ENCODE measurements at regions not wholly inside any gene's neighbourhood (a gene's known extent, or its start where the extent isn't known, plus 50 kb on each side); places are given as distances from the start of the nearest gene placed in this dataset.

GRCh38 chr14:97506626-97507025, 709.4 kb downstream of the VRK1 start:
- Histone ChIP-seq H3K14ac (replicated peaks; ENCODE audit: low read depth, low read length) (no peak overlapping the region), H2AK9ac (replicated peaks; ENCODE audit: low read depth, low read length, poor library complexity) (no peak overlapping the region), H3K9me3 (ENCODE audit: control insufficient read depth, insufficient read depth, low read length) (peaks cover 17% of the 10 kb centered on the region), H3K18ac (ENCODE audit: low read depth, low read length) (no peak overlapping the region), H2BK15ac (ENCODE audit: low read depth, low read length) (no peak overlapping the region), H4K91ac (ENCODE audit: insufficient read depth, low read depth, low read length) (no peak overlapping the region), H3K27ac (ENCODE audit: insufficient read depth, low read length) (no peak overlapping the region), H2BK20ac (ENCODE audit: low read depth, low read length) (no peak overlapping the region), H3K56ac (ENCODE audit: extremely low read depth, insufficient read depth, low read length) (no peak overlapping the region), H3K9ac (ENCODE audit: low read depth, low read length) (no peak overlapping the region), H3K4me2 (ENCODE audit: low read depth, low read length) (no peak overlapping the region), H3K23ac (ENCODE audit: low read depth, low read length) (no peak overlapping the region), H4K8ac (ENCODE audit: low read depth in 2 of 2, low read length in 2 of 2) (no peak overlapping the region), H4K20me1 (ENCODE audit: insufficient read depth, low read length) (no peaks in the 10 kb centered on the region), H2AFZ (replicated peaks; ENCODE audit: low read length, poor library complexity) (no peak overlapping the region), H3K79me1 (ENCODE audit: low read depth in 1 of 2, low read length in 2 of 2) (no peaks in the 10 kb centered on the region), H2BK5ac (ENCODE audit: low read depth, low read length, poor library complexity, severe bottlenecking) (no peak overlapping the region), H2AK5ac (ENCODE audit: low read depth, low read length) (no peak overlapping the region), H3K36me3 (ENCODE audit: control insufficient read depth, insufficient read depth, low read length) (no peaks in the 10 kb centered on the region), H3K9me1 (ENCODE audit: insufficient read depth, low read length) (no peaks in the 10 kb centered on the region), H3K4me1 (ENCODE audit: control insufficient read depth, insufficient read depth, low read length) (no peaks in the 10 kb centered on the region), H4K5ac (ENCODE audit: low read depth, low read length) (no peak overlapping the region), H3K4me3 (ENCODE audit: insufficient read depth, low read depth, low read length) (no peak overlapping the region), H2BK120ac (ENCODE audit: low read depth, low read length) (no peak overlapping the region), H3K4ac (ENCODE audit: low read depth, low read length) (no peak overlapping the region), H3K27me3 (ENCODE audit: control insufficient read depth, insufficient read depth, low read length) (no peaks in the 10 kb centered on the region)
- ATAC-seq (ENCODE audit: low read depth) = no peak
- DNase-seq = no peak
- no CpG with 5 or more reads among the region's 2 CpGs for WGBS, 2 experiments (ENCODE audit: extremely low coverage in 2 of 2, insufficient read length in 1 of 2)
- in situ Hi-C loops (cut with MboI; ENCODE audit: low sequenced_read_pairs) = no loop called here
- dilution Hi-C loops (cut with HindIII; ENCODE audit: low sequenced_read_pairs, unreplicated experiment) = no loop called here
- CTCF ChIA-PET = no interaction called here
- intact Hi-C loops (cut with micrococcal nuclease) = no loop called here
- BruUV-seq (replicated peaks) = no TSS peak
- POLR2A ChIA-PET (ENCODE audit: unreplicated experiment) = no interaction called here
- TF ChIP-seq SMC3 (IDR thresholded peaks at IDR 0.05; ENCODE audit: low read depth, low read length) (no peak), MAZ (IDR thresholded peaks at IDR 0.05; ENCODE audit: borderline replicate concordance, low read depth, low read length) (no peak), MAFK (IDR thresholded peaks at IDR 0.05; ENCODE audit: low read depth, low read length) (no peak), POLR2A (IDR thresholded peaks at IDR 0.05; ENCODE audit: low read depth, low read length) (no peak), FOS (IDR thresholded peaks at IDR 0.05; ENCODE audit: low read depth, low read length) (no peak), CTCF (conservative IDR thresholded peaks at IDR 0.05; ENCODE audit: low read depth, low read length) (no peak), CHD1 (IDR thresholded peaks at IDR 0.05; ENCODE audit: low read depth, low read length) (no peak), ELK1 (IDR thresholded peaks at IDR 0.05; ENCODE audit: borderline replicate concordance, low read depth, low read length) (no peak), NFE2L2 (IDR thresholded peaks at IDR 0.05; ENCODE audit: low read depth, low read length) (no peak), BHLHE40 (IDR thresholded peaks at IDR 0.05; ENCODE audit: low read depth, low read length) (no peak), RAD21 (IDR thresholded peaks at IDR 0.05; ENCODE audit: low read length) (no peak), RCOR1 (IDR thresholded peaks at IDR 0.05; ENCODE audit: insufficient replicate concordance, low read length) (no peak), RFX5 (IDR thresholded peaks at IDR 0.05; ENCODE audit: low read depth, low read length) (no peak), CEBPB (IDR thresholded peaks at IDR 0.05; ENCODE audit: low read depth, low read length) (no peak), MXI1 (IDR thresholded peaks at IDR 0.05; ENCODE audit: borderline replicate concordance, low read depth, low read length) (no peak)
- TF ChIP-seq, protein P1, sequence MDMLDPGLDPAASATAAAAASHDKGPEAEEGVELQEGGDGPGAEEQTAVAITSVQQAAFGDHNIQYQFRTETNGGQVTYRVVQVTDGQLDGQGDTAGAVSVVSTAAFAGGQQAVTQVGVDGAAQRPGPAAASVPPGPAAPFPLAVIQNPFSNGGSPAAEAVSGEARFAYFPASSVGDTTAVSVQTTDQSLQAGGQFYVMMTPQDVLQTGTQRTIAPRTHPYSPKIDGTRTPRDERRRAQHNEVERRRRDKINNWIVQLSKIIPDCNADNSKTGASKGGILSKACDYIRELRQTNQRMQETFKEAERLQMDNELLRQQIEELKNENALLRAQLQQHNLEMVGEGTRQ (IDR thresholded peaks at IDR 0.05; ENCODE audit: low read depth, low read length) = no peak

Data from IMR-90 (cell line).